ENCODE measurements at regions not wholly inside any gene's neighbourhood (a gene's known extent, or its start where the extent isn't known, plus 50 kb on each side); places are given as distances from the start of the nearest gene placed in this dataset.
A peak's percentile ranks its signal among the peaks of the same experiment; 100 is the strongest.
"Not testable (repeated sequence)": the region's sequence is repeated elsewhere in the genome, so short reads cannot be mapped to it uniquely, and the experiment has no call there.

- Histone ChIP-seq H3K4me1 (no peaks in the 10 kb centered on the region; the same call in 1 of the 2 replicates), H3K36me3 (ENCODE audit: control insufficient read depth, insufficient read depth, low read length) (no peaks in the 10 kb centered on the region), H3K27me3 (replicated peaks; ENCODE audit: control insufficient read depth, insufficient read depth, low read length) (no peaks in the 10 kb centered on the region; the same call in 1 of the 2 replicates), H3K9me3 (peaks cover 16% of the 10 kb centered on the region), H3K4me3 (ENCODE audit: low read depth, low read length) (no peak overlapping the region)
- peaks cover 19% of the 10 kb centered on the region for H3K9me3 Mint-ChIP-seq (ENCODE audit: unreplicated experiment)
- no peak for DNase-seq
- no peaks in the 10 kb centered on the region for H3K4me1 Mint-ChIP-seq (ENCODE audit: low read depth, unreplicated experiment)
- ChIA-PET CTCF (no interaction called here), POLR2A (no interaction called here)
- no TSS peak for BruUV-seq (replicated peaks)
- TF ChIP-seq, protein P1, sequence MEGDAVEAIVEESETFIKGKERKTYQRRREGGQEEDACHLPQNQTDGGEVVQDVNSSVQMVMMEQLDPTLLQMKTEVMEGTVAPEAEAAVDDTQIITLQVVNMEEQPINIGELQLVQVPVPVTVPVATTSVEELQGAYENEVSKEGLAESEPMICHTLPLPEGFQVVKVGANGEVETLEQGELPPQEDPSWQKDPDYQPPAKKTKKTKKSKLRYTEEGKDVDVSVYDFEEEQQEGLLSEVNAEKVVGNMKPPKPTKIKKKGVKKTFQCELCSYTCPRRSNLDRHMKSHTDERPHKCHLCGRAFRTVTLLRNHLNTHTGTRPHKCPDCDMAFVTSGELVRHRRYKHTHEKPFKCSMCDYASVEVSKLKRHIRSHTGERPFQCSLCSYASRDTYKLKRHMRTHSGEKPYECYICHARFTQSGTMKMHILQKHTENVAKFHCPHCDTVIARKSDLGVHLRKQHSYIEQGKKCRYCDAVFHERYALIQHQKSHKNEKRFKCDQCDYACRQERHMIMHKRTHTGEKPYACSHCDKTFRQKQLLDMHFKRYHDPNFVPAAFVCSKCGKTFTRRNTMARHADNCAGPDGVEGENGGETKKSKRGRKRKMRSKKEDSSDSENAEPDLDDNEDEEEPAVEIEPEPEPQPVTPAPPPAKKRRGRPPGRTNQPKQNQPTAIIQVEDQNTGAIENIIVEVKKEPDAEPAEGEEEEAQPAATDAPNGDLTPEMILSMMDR (IDR thresholded peaks at IDR 0.05; ENCODE audit: insufficient read depth in 1 of 2, low read depth in 1 of 2, low read length in 1 of 2, severe bottlenecking in 1 of 2, unreplicated experiment in 1 of 2): no peak
- H3K4me3 Mint-ChIP-seq (ENCODE audit: unreplicated experiment): no peak overlapping the region
- peaks cover 8% of the 10 kb centered on the region for H3K27me3 Mint-ChIP-seq (ENCODE audit: insufficient read depth, unreplicated experiment)
- no peak overlapping the region for H3K27ac Mint-ChIP-seq (ENCODE audit: unreplicated experiment)
- intact Hi-C loops (cut with micrococcal nuclease; ENCODE audit: unreplicated experiment): no loop called here
- H3K36me3 Mint-ChIP-seq (ENCODE audit: insufficient read depth, unreplicated experiment): no peaks in the 10 kb centered on the region
Observed at GRCh38 chr10:63825766-63826165, 304.6 kb downstream of the REEP3 start.

GRCh38 chr10:63827018-63827417 is 305.8 kb downstream of the REEP3 start:
- H3K4me1 Mint-ChIP-seq (ENCODE audit: low read depth, unreplicated experiment); POLR2A ChIA-PET; H3K4me1 ChIP-seq; H3K36me3 Mint-ChIP-seq (ENCODE audit: insufficient read depth, unreplicated experiment); H3K4me3 Mint-ChIP-seq (ENCODE audit: unreplicated experiment); BruUV-seq (replicated peaks); H3K36me3 ChIP-seq (ENCODE audit: control insufficient read depth, insufficient read depth, low read length); intact Hi-C loops (cut with micrococcal nuclease; ENCODE audit: unreplicated experiment); DNase-seq; CTCF ChIA-PET; H3K27ac Mint-ChIP-seq (ENCODE audit: unreplicated experiment); H3K27me3 ChIP-seq (replicated peaks; ENCODE audit: control insufficient read depth, insufficient read depth, low read length); H3K4me3 ChIP-seq (ENCODE audit: low read depth, low read length): not testable (repeated sequence)
- Mint-ChIP-seq H3K9me3 (ENCODE audit: unreplicated experiment) (peaks cover 16% of the 10 kb centered on the region), H3K27me3 (ENCODE audit: insufficient read depth, unreplicated experiment) (peaks cover 10% of the 10 kb centered on the region)
- H3K9me3 ChIP-seq: peaks cover 16% of the 10 kb centered on the region

- TF ChIP-seq, protein P1 (IDR thresholded peaks at IDR 0.05; ENCODE audit: insufficient read depth in 1 of 2, low read depth in 1 of 2, low read length in 1 of 2, severe bottlenecking in 1 of 2, unreplicated experiment in 1 of 2): no peak
- Mint-ChIP-seq H3K36me3 (ENCODE audit: insufficient read depth, unreplicated experiment) (no peaks in the 10 kb centered on the region), H3K27ac (ENCODE audit: unreplicated experiment) (no peak overlapping the region), H3K9me3 (ENCODE audit: unreplicated experiment) (no peaks in the 10 kb centered on the region), H3K27me3 (ENCODE audit: insufficient read depth, unreplicated experiment) (peaks cover 16% of the 10 kb centered on the region), H3K4me1 (ENCODE audit: low read depth, unreplicated experiment) (no peaks in the 10 kb centered on the region), H3K4me3 (ENCODE audit: unreplicated experiment) (no peak overlapping the region)
- no TSS peak for BruUV-seq (replicated peaks)
- intact Hi-C loops (cut with micrococcal nuclease; ENCODE audit: unreplicated experiment): no loop called here
- H3K4me3 ChIP-seq (ENCODE audit: low read depth, low read length): no peak overlapping the region
- no peaks in the 10 kb centered on the region for H3K9me3 ChIP-seq
- no peaks in the 10 kb centered on the region; the same call in 1 of the 2 replicates for H3K4me1 ChIP-seq
- H3K27me3 ChIP-seq (replicated peaks; ENCODE audit: control insufficient read depth, insufficient read depth, low read length): no peaks in the 10 kb centered on the region; the same call in 1 of the 2 replicates
- peak in 1 of 2 experiments; percentile 14 for DNase-seq
- CTCF ChIA-PET: interaction anchor here (0.8 to 1.2 kb wide), 2 partner anchors 9 to 108 kb away, joined by 3 to 5 read pairs; no protein-coding TSS in a partner anchor
- POLR2A ChIA-PET: no interaction called here
- H3K36me3 ChIP-seq (ENCODE audit: control insufficient read depth, insufficient read depth, low read length): no peaks in the 10 kb centered on the region
Observed at GRCh38 chr10:63829020-63829419, 307.8 kb downstream of the REEP3 start.

Measured in Caco-2 (cell line).